H1 (cell line): ENCODE measurements at regions not wholly inside any gene's neighbourhood (a gene's known extent, or its start where the extent isn't known, plus 50 kb on each side); places are given as distances from the start of the nearest gene placed in this dataset.

Experiments
- CTCF ChIA-PET: fragments of 300-600 bp; sonication (Branson Sonifier 250); formaldehyde crosslinking; loops from one replicate; lab custom pipeline; 2021; ENCODE audit not compliant: partially characterized antibody; lab: Charles Lee
- POLR2A ChIA-PET: fragments of 300-600 bp; sonication (Branson Sonifier 250); formaldehyde crosslinking; loops from one replicate; lab custom pipeline; 2021; ENCODE audit warnings: inconsistent platforms; ENCODE audit not compliant: partially characterized antibody; lab: Charles Lee
- DNase-seq, 2 experiments: peaks; one replicate each; pipeline versions ENCODE4 v3.0.0 to v3.0.0-alpha.2; 2010 to 2022; ENCODE audit warnings: low spot score in 2 of 2, low read depth in 1 of 2, mixed read lengths in 1 of 2
- FAIRE-seq: peaks from 2 replicates; lab custom pipeline; 2011; peaks lifted over from hg19 to GRCh38; lab: Jason Lieb, UNC
- H2AFZ ChIP-seq: 2 replicates; pipeline ENCODE4 v1.8.1; 2012; ENCODE audit warnings: low read length, inconsistent platforms
- H2AK5ac ChIP-seq: 2 replicates; pipeline ENCODE4 v1.6.1; 2013; ENCODE audit warnings: low read depth, low read length
- H2BK120ac ChIP-seq: replicated peaks from 2 replicates; pipeline ENCODE3; 2013; ENCODE audit warnings: low read depth, low read length, inconsistent platforms
- H2BK12ac ChIP-seq: 2 replicates; pipeline ENCODE4 v1.6.1; 2013; ENCODE audit warnings: low read depth, low read length
- H2BK15ac ChIP-seq: 2 replicates; pipeline ENCODE4 v1.6.1; 2013; ENCODE audit warnings: low read length
- H2BK20ac ChIP-seq: 2 replicates; pipeline ENCODE4 v1.6.1; 2013; ENCODE audit warnings: low read length
- H2BK5ac ChIP-seq: 2 replicates; pipeline ENCODE4 v1.6.1; 2013; ENCODE audit warnings: low read depth, low read length
- H3K14ac ChIP-seq: 2 replicates; pipeline ENCODE4 v1.6.1; 2013; ENCODE audit warnings: inconsistent platforms; ENCODE audit not compliant: insufficient read length
- H3K18ac ChIP-seq: 2 replicates; pipeline ENCODE4 v1.6.1; 2013; ENCODE audit warnings: low read length; ENCODE audit errors: extremely low read depth
- H3K23ac ChIP-seq: 2 replicates; pipeline ENCODE4 v1.6.1; 2013; ENCODE audit warnings: inconsistent platforms; ENCODE audit not compliant: insufficient read length
- H3K23me2 ChIP-seq: 2 replicates; pipeline ENCODE4 v1.6.1; 2013; ENCODE audit warnings: low read depth, low read length
- H3K27ac ChIP-seq: 2 replicates; pipeline ENCODE4 v1.6.1; 2011; ENCODE audit warnings: low read depth, low read length, inconsistent platforms
- H3K27me3 ChIP-seq, 4 experiments: replicated peaks in 1 of 4; 1 replicate in 1 of 4; 2 replicates in 3 of 4; pipeline versions ENCODE4 v1.6.1 to v1.8.1; 2011 to 2013; ENCODE audit warnings: low read length in 3 of 4, mild to moderate bottlenecking in 3 of 4, inconsistent platforms in 2 of 4, mixed read lengths in 2 of 4, moderate library complexity in 1 of 4; ENCODE audit not compliant: control insufficient read depth in 3 of 4, insufficient read depth in 3 of 4; ENCODE audit errors: extremely low read depth in 1 of 4
- H3K36me3 ChIP-seq, 4 experiments: 2 replicates each; pipeline versions ENCODE4 v1.6.1 to v1.8.1; 2011 to 2013; ENCODE audit warnings: mild to moderate bottlenecking in 4 of 4, low read length in 3 of 4, moderate library complexity in 2 of 4, control low read depth in 1 of 4, inconsistent platforms in 1 of 4; ENCODE audit not compliant: insufficient read depth in 4 of 4, control insufficient read depth in 2 of 4
- H3K4ac ChIP-seq: replicated peaks from 2 replicates; pipeline ENCODE3; 2013; ENCODE audit warnings: low read length, low read depth, mixed read lengths, inconsistent platforms; ENCODE audit not compliant: insufficient read length
- H3K4me1 ChIP-seq, 4 experiments: replicated peaks in 1 of 4; 1 replicate in 1 of 4; 2 replicates in 3 of 4; pipeline versions ENCODE4 v1.6.1 to v1.8.1; 2011 to 2013; ENCODE audit warnings: low read length in 3 of 4, inconsistent platforms in 2 of 4, mixed read lengths in 1 of 4; ENCODE audit not compliant: insufficient read depth in 4 of 4, control insufficient read depth in 3 of 4
- H3K4me2 ChIP-seq, 2 experiments: 2 replicates each; pipeline versions ENCODE4 v1.6.1 to v1.8.1; 2011 to 2013; ENCODE audit warnings: low read depth in 2 of 2, low read length in 2 of 2, control low read depth in 1 of 2, inconsistent platforms in 1 of 2, mild to moderate bottlenecking in 1 of 2; ENCODE audit not compliant: insufficient read depth in 1 of 2
- H3K4me3 ChIP-seq, 4 experiments: fragments of 200-600, 300-600 bp in 1 of 4; sonication (generic), shearing (Covaris generic), sonication (Bioruptor Twin) in 1 of 4; 2 replicates each; pipeline versions ENCODE4 v1.5.1 to v1.8.1; 2011 to 2016; ENCODE audit warnings: low read length in 4 of 4, low read depth in 3 of 4, control low read depth in 2 of 4, inconsistent platforms in 2 of 4, mild to moderate bottlenecking in 2 of 4, mixed read lengths in 1 of 4, moderate library complexity in 1 of 4; ENCODE audit not compliant: insufficient read depth in 2 of 4; ENCODE audit errors: extremely low read depth in 1 of 4
- H3K56ac ChIP-seq: replicated peaks from 2 replicates; pipeline ENCODE3; 2013; ENCODE audit warnings: low read depth, mild to moderate bottlenecking, mixed read lengths, low read length, inconsistent platforms; ENCODE audit not compliant: insufficient read length
- H3K79me1 ChIP-seq: 2 replicates; pipeline ENCODE4 v1.6.1; 2013; ENCODE audit warnings: low read depth, low read length, control low read depth
- H3K79me2 ChIP-seq, 2 experiments: 2 replicates each; pipeline versions ENCODE4 v1.6.1 to v1.8.1; 2012 to 2013; ENCODE audit warnings: low read length in 2 of 2, mild to moderate bottlenecking in 2 of 2, inconsistent platforms in 1 of 2; ENCODE audit not compliant: insufficient read depth in 2 of 2, control insufficient read depth in 1 of 2
- H3K9ac ChIP-seq, 4 experiments: replicated peaks in 1 of 4; 1 replicate in 1 of 4; 2 replicates in 3 of 4; pipeline versions ENCODE4 v1.6.1 to v1.8.1; 2011 to 2013; ENCODE audit warnings: low read depth in 3 of 4, low read length in 3 of 4, control low read depth in 2 of 4, mild to moderate bottlenecking in 2 of 4, moderate library complexity in 2 of 4, inconsistent platforms in 1 of 4; ENCODE audit errors: extremely low read depth in 1 of 4
- H3K9me3 ChIP-seq, 2 experiments: 2 replicates each; pipeline versions ENCODE4 v1.6.1 to v1.8.1; 2012 to 2013; ENCODE audit warnings: mild to moderate bottlenecking in 2 of 2, moderate library complexity in 2 of 2, control low read depth in 1 of 2, inconsistent platforms in 1 of 2, low read depth in 1 of 2, low read length in 1 of 2, mixed read lengths in 1 of 2; ENCODE audit not compliant: insufficient read depth in 2 of 2
- H4K20me1 ChIP-seq, 2 experiments: replicated peaks in 1 of 2; 2 replicates each; pipeline versions ENCODE3 to v1.8.1; 2011 to 2013; ENCODE audit warnings: inconsistent platforms in 2 of 2, low read length in 2 of 2, mild to moderate bottlenecking in 1 of 2; ENCODE audit not compliant: insufficient read depth in 2 of 2, control insufficient read depth in 1 of 2
- H4K5ac ChIP-seq: 2 replicates; pipeline ENCODE4 v1.6.1; 2013; ENCODE audit warnings: low read length, low read depth, mixed read lengths, inconsistent platforms; ENCODE audit not compliant: insufficient read length
- H4K8ac ChIP-seq: 2 replicates; pipeline ENCODE4 v1.8.0; 2013; ENCODE audit warnings: mild to moderate bottlenecking, moderate library complexity, low read length, inconsistent platforms; ENCODE audit not compliant: insufficient read depth; ENCODE audit errors: extremely low read depth
- H4K91ac ChIP-seq: replicated peaks from 2 replicates; pipeline ENCODE3; 2013; ENCODE audit warnings: low read length, mixed read lengths, inconsistent platforms; ENCODE audit not compliant: insufficient read length
- BCL11A ChIP-seq, 2 experiments: IDR thresholded peaks; one replicate each; pipeline ENCODE4 v1.6.1; 2011; ENCODE audit warnings: low read depth in 2 of 2, low read length in 2 of 2, mild to moderate bottlenecking in 2 of 2
- RBBP5 ChIP-seq: IDR thresholded peaks from 2 replicates; pipeline ENCODE4 v1.7.1; 2012; ENCODE audit warnings: low read depth, mild to moderate bottlenecking, inconsistent platforms, low read length, moderate library complexity, borderline replicate concordance
- RNF2 ChIP-seq: fragments of 200-900, 300-1000 bp; sonication (generic); IDR thresholded peaks from 2 replicates; pipeline ENCODE4 v1.7.1; 2016; ENCODE audit warnings: borderline replicate concordance, low read depth, mild to moderate bottlenecking, antibody characterized with exemption, low read length; ENCODE audit not compliant: poor library complexity, severe bottlenecking; ENCODE audit errors: missing control alignments
- WGBS, 2 experiments: shearing (Covaris generic) in 1 of 2; methylation state at CpG; one replicate each; pipeline versions ENCODE4 v1.1.6 to v1.1.7; 2013 to 2015; ENCODE audit warnings: low lambda C conversion rate in 2 of 2, mixed read lengths in 2 of 2, inconsistent platforms in 1 of 2, low coverage in 1 of 2, missing lambda C conversion rate in 1 of 2; ENCODE audit not compliant: insufficient replicate concordance in 2 of 2, insufficient coverage in 1 of 2, insufficient read length in 1 of 2; ENCODE audit errors: extremely low coverage in 1 of 2, missing lambda C conversion rate in 1 of 2; 5-methylcytosine and 5-hydroxymethylcytosine counted together
- TF ChIP-seq, protein P1 (sequence below): IDR thresholded peaks from 2 replicates; pipeline ENCODE4 v1.6.1; 2012; ENCODE audit warnings: inconsistent platforms

DNA sequence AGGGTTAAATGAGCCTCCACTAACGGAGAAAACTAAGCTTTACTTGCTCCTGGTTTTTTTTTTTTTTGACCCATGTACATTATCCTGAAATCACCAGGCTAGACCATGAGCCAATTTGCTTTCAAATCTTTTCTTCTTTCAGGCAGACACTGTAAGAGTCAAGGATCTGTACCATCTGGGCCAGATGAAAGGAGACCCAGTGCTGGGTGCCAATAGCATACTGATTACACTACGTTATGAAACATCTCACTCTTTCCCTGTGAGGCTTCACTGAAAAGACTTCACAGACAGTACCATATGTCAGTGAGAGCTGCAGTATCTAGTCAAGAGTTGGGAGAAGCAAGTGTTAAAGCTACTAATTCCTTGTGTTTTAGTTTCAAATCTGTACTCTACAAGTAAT is 161.2 kb upstream of the PTPRD start:
- H3K56ac ChIP-seq = no peak overlapping the region
- no peak for FAIRE-seq
- no peak overlapping the region for H2BK120ac ChIP-seq
- no peak overlapping the region for H3K23ac ChIP-seq
- no peak overlapping the region for H3K4me3 ChIP-seq
- no peak overlapping the region for H2BK5ac ChIP-seq
- no peak overlapping the region for H2BK15ac ChIP-seq
- no peak overlapping the region for H3K14ac ChIP-seq
- H3K36me3 ChIP-seq = no peaks in the 10 kb centered on the region
- H3K9ac ChIP-seq = no peak overlapping the region
- no peak overlapping the region for H2BK20ac ChIP-seq
- no peak overlapping the region for H4K8ac ChIP-seq
- no peak overlapping the region for H3K18ac ChIP-seq
- H3K4me1 ChIP-seq = no peaks in the 10 kb centered on the region
- H4K5ac ChIP-seq = no peak overlapping the region
- H3K27me3 ChIP-seq = no peaks in the 10 kb centered on the region
- H3K79me2 ChIP-seq = no peaks in the 10 kb centered on the region
- H3K9me3 ChIP-seq = peaks cover 4 to 5% of the 10 kb centered on the region in 2 experiments; a peak in 2 of 4 replicates
- no peak for TF ChIP-seq BCL11A (IDR thresholded peaks at IDR 0.05; ENCODE audit: low read depth in 2 of 2, low read length in 2 of 2)
- TF ChIP-seq, protein P1, sequence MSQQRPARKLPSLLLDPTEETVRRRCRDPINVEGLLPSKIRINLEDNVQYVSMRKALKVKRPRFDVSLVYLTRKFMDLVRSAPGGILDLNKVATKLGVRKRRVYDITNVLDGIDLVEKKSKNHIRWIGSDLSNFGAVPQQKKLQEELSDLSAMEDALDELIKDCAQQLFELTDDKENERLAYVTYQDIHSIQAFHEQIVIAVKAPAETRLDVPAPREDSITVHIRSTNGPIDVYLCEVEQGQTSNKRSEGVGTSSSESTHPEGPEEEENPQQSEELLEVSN = no peak
- TF ChIP-seq RBBP5 = no peak
- no peak for TF ChIP-seq RNF2
- no peaks in the 10 kb centered on the region for H4K20me1 ChIP-seq
- H2BK12ac ChIP-seq = no peak overlapping the region
- no peak overlapping the region for H2AFZ ChIP-seq
- H2AK5ac ChIP-seq = no peak overlapping the region
- H4K91ac ChIP-seq = no peak overlapping the region
- no peak overlapping the region for H3K4ac ChIP-seq
- 96% methylated on average over 2 of the region's 2 CpGs; no CpG with 5 or more reads in 1 of the 2 experiments for WGBS, 2 experiments
- H3K4me2 ChIP-seq = no peak overlapping the region
- no peaks in the 10 kb centered on the region for H3K23me2 ChIP-seq
- H3K27ac ChIP-seq = no peak overlapping the region
- ChIA-PET POLR2A (no interaction called here), CTCF (no interaction called here)
- DNase-seq = no peak
- H3K79me1 ChIP-seq = no peaks in the 10 kb centered on the region
